SK-N-SH treated with all-trans-retinoic acid at 6 μM for 48 hours (cell line): ENCODE measurements at regions not wholly inside any gene's neighbourhood (a gene's known extent, or its start where the extent isn't known, plus 50 kb on each side); places are given as distances from the start of the nearest gene placed in this dataset.

Experiments
- ARNTL ChIP-seq: fragments of 450-650 bp; formaldehyde crosslinking; IDR thresholded peaks from 2 replicates; pipeline ENCODE4 v1.5.0; 2020; ENCODE audit warnings: low read depth, mild to moderate bottlenecking, moderate library complexity, borderline replicate concordance
- BACH2 ChIP-seq: fragments of 250-450 bp; sonication (Bioruptor Pico); IDR thresholded peaks from 2 replicates; pipeline ENCODE4 v1.9.0; 2021; ENCODE audit warnings: mild to moderate bottlenecking, borderline replicate concordance
- CREB5 ChIP-seq: fragments of 250-450 bp; sonication (Bioruptor Pico); IDR thresholded peaks from 2 replicates; pipeline ENCODE4 v1.5.1; 2020; ENCODE audit warnings: low read depth, mild to moderate bottlenecking, moderate library complexity
- PATZ1 ChIP-seq: fragments of 250-450 bp; sonication (Bioruptor Pico); IDR thresholded peaks from 2 replicates; pipeline ENCODE4 v1.8.0; 2020; ENCODE audit warnings: mild to moderate bottlenecking, moderate library complexity, borderline replicate concordance
- ZC3H10 ChIP-seq: fragments of 250-450 bp; sonication (Bioruptor Pico); IDR thresholded peaks from 2 replicates; pipeline ENCODE4 v1.5.1; 2021; ENCODE audit warnings: mild to moderate bottlenecking, moderate library complexity
- ZFP3 ChIP-seq: fragments of 250-450 bp; sonication (Bioruptor Pico); IDR thresholded peaks from 2 replicates; pipeline ENCODE4 v1.5.0; 2020; ENCODE audit warnings: mild to moderate bottlenecking, moderate library complexity
- ZFP30 ChIP-seq: fragments of 450-650 bp; formaldehyde crosslinking; IDR thresholded peaks from 2 replicates; pipeline ENCODE4 v1.5.0; 2022; ENCODE audit warnings: mild to moderate bottlenecking, moderate library complexity
- ZNF565 ChIP-seq: fragments of 450-650 bp; formaldehyde crosslinking; conservative IDR thresholded peaks from 2 replicates; pipeline ENCODE4 v1.5.0; 2020; ENCODE audit warnings: low read depth, mild to moderate bottlenecking, moderate library complexity
- TF ChIP-seq, protein P1 (sequence below): fragments of 250-450 bp; sonication (Bioruptor Pico); IDR thresholded peaks from 2 replicates; pipeline ENCODE4 v1.8.0; 2021; ENCODE audit warnings: low read depth, mild to moderate bottlenecking, moderate library complexity, borderline replicate concordance
- TF ChIP-seq, protein P2 (sequence below): fragments of 250-450 bp; sonication (Bioruptor Pico); IDR thresholded peaks from 2 replicates; pipeline ENCODE4 v1.5.1; 2021; ENCODE audit warnings: mild to moderate bottlenecking, moderate library complexity
- TF ChIP-seq, protein P3 (sequence below): fragments of 250-450 bp; sonication (Bioruptor Pico); IDR thresholded peaks from 2 replicates; pipeline ENCODE4 v1.5.0; 2020; ENCODE audit warnings: mild to moderate bottlenecking, moderate library complexity

GRCh38 chr1:105254906-105255305 is 1505.2 kb downstream of the AMY1C start:
- TF ChIP-seq ZC3H10: no peak
- TF ChIP-seq BACH2 (CRISPR knock-in tag): no peak
- TF ChIP-seq ZFP3 (CRISPR knock-in tag): no peak
- TF ChIP-seq, protein P1, sequence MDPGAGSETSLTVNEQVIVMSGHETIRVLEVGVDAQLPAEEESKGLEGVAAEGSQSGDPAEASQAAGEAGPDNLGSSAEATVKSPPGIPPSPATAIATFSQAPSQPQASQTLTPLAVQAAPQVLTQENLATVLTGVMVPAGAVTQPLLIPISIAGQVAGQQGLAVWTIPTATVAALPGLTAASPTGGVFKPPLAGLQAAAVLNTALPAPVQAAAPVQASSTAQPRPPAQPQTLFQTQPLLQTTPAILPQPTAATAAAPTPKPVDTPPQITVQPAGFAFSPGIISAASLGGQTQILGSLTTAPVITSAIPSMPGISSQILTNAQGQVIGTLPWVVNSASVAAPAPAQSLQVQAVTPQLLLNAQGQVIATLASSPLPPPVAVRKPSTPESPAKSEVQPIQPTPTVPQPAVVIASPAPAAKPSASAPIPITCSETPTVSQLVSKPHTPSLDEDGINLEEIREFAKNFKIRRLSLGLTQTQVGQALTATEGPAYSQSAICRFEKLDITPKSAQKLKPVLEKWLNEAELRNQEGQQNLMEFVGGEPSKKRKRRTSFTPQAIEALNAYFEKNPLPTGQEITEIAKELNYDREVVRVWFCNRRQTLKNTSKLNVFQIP (CRISPR knock-in tag): no peak
- no peak for TF ChIP-seq CREB5 (CRISPR knock-in tag)
- no peak for TF ChIP-seq ZFP30 (CRISPR knock-in tag)
- TF ChIP-seq, protein P2, sequence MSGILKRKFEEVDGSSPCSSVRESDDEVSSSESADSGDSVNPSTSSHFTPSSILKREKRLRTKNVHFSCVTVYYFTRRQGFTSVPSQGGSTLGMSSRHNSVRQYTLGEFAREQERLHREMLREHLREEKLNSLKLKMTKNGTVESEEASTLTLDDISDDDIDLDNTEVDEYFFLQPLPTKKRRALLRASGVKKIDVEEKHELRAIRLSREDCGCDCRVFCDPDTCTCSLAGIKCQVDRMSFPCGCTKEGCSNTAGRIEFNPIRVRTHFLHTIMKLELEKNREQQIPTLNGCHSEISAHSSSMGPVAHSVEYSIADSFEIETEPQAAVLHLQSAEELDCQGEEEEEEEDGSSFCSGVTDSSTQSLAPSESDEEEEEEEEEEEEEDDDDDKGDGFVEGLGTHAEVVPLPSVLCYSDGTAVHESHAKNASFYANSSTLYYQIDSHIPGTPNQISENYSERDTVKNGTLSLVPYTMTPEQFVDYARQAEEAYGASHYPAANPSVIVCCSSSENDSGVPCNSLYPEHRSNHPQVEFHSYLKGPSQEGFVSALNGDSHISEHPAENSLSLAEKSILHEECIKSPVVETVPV (CRISPR knock-in tag): no peak
- TF ChIP-seq ARNTL (CRISPR knock-in tag): no peak
- no peak for TF ChIP-seq PATZ1
- TF ChIP-seq, protein P3, sequence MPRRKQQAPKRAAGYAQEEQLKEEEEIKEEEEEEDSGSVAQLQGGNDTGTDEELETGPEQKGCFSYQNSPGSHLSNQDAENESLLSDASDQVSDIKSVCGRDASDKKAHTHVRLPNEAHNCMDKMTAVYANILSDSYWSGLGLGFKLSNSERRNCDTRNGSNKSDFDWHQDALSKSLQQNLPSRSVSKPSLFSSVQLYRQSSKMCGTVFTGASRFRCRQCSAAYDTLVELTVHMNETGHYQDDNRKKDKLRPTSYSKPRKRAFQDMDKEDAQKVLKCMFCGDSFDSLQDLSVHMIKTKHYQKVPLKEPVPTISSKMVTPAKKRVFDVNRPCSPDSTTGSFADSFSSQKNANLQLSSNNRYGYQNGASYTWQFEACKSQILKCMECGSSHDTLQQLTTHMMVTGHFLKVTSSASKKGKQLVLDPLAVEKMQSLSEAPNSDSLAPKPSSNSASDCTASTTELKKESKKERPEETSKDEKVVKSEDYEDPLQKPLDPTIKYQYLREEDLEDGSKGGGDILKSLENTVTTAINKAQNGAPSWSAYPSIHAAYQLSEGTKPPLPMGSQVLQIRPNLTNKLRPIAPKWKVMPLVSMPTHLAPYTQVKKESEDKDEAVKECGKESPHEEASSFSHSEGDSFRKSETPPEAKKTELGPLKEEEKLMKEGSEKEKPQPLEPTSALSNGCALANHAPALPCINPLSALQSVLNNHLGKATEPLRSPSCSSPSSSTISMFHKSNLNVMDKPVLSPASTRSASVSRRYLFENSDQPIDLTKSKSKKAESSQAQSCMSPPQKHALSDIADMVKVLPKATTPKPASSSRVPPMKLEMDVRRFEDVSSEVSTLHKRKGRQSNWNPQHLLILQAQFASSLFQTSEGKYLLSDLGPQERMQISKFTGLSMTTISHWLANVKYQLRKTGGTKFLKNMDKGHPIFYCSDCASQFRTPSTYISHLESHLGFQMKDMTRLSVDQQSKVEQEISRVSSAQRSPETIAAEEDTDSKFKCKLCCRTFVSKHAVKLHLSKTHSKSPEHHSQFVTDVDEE: no peak
- no peak for TF ChIP-seq ZNF565
